Coronary artery (tissue), 2 donors: ENCODE measurements at regions not wholly inside any gene's neighbourhood (a gene's known extent, or its start where the extent isn't known, plus 50 kb on each side); places are given as distances from the start of the nearest gene placed in this dataset.

ENCODE experiments used
- DNase-seq: peaks from one replicate; pipeline ENCODE4 v3.0.0-alpha.2; 2017; ENCODE audit warnings: low spot score
- H3K27ac ChIP-seq, 2 donors: fragments of 200-600 bp; sonication (generic); one replicate each; pipeline ENCODE4 v1.5.1; 2016 to 2019
- H3K4me3 ChIP-seq: fragments of 200-600 bp; sonication (generic); 2 replicates; pipeline ENCODE4 v1.5.1; 2016; ENCODE audit warnings: mild to moderate bottlenecking, moderate library complexity
- TF ChIP-seq, protein P1 (sequence below): fragments of 200-600 bp; sonication (generic); IDR thresholded peaks from one replicate; pipeline ENCODE4 v1.5.1; 2019; ENCODE audit warnings: antibody characterized with exemption

DNA sequence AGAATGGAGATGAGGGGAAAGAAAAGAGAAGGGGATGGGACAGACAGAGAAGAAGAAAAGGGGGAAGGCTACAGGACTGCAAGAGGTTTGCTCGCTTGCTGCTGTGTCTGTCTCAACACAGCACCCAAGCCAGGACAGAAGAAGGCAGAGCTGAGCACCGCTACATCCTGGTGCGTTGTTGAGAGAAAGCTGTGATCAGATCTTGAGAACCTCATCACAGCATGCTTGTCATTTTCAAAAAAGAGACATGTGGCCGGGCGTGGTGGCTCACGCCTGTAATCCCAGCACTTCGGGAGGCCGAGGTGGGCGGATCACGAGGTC is 110.9 kb downstream of the NXNL2 start:
- no peak for DNase-seq
- no peak overlapping the region for H3K4me3 ChIP-seq
- TF ChIP-seq, protein P1, sequence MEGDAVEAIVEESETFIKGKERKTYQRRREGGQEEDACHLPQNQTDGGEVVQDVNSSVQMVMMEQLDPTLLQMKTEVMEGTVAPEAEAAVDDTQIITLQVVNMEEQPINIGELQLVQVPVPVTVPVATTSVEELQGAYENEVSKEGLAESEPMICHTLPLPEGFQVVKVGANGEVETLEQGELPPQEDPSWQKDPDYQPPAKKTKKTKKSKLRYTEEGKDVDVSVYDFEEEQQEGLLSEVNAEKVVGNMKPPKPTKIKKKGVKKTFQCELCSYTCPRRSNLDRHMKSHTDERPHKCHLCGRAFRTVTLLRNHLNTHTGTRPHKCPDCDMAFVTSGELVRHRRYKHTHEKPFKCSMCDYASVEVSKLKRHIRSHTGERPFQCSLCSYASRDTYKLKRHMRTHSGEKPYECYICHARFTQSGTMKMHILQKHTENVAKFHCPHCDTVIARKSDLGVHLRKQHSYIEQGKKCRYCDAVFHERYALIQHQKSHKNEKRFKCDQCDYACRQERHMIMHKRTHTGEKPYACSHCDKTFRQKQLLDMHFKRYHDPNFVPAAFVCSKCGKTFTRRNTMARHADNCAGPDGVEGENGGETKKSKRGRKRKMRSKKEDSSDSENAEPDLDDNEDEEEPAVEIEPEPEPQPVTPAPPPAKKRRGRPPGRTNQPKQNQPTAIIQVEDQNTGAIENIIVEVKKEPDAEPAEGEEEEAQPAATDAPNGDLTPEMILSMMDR: no peak
- peak overlapping the region in 1 of 2 donors; percentile 54 for H3K27ac ChIP-seq

DNA sequence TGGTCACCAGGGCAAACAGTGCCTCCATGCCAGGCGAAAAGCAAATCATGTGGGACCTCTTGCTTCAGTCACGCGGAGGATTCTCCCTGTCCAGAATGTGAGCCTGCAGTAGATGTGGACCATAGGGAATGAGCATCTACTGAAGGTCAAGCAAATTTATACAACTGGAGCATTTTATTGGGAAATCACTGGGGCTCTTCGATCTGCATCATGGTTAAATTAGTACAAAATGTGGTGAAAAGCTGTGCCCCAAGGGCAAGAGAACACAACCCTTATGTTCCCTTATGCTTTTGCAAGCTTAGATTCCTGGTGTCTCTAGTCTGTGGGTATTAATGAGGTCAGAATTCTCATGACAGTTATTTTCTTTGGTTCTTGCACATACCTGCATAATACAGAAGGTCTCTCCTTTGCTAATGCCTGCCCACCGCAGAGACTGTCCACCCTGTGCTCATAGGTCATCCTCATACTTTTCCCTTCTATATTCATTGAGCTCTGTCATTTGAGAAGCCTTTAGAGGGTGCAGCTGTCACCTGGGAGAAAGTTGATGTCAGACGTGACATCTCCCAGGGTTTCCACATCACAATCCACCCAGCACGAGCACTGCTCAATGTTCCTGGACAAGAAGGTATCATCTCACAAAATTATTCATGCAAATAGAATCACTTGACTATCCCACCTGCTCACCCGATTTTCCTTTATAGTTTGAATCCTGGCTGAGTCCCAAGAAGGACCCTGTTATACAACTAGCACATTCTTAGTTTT is 111.7 kb downstream of the NXNL2 start:
- TF ChIP-seq, protein P1: no peak
- Histone ChIP-seq H3K4me3 (no peak overlapping the region), H3K27ac (no peak overlapping the region)
- no peak for DNase-seq

DNA sequence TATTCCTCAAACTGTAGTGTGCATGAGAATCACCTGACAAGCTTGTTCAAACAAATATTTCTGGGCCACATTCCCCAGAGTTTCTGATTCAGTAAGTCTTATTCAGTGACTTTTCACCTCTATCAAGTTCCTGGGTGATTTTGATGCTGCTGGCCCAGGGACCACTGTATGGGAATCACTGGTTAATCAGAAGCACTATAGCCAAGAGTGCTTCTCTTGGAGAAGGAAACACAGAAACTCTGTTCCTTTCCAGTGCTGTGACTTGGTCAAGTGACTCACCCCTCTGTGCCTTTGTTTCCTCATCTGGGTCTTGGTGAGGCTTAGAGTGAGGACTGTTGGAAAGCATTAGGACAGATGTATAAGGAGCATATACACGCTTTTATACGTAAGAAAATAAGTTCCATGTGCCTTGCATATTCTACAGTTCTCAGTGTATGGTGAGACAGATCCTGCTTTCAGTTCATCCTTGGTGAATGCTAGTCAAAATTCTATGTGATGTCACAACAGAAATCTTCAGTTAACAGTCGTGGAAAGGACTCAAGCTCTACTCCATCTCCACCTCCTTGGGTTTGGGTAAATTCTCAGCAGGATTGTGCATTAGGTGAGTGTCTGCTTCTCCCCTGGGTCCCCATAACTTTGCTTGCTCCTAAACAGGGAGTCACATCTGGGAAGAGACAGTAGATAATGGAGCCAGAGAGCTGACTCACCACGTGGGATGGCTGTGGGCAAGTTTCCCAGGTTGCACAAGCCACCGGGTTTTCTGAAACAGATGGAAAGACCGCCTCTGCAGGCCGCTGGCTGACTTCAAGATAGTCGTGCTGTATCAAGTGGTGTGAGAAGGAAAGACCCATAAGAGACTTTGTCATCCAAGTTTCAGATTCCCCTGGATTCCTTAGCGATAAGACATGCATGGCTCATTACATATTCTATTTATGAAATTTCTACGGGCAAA is 117.0 kb downstream of the NXNL2 start:
- Histone ChIP-seq H3K4me3 (peak overlapping the region; percentile 36), H3K27ac (peak overlapping the region; percentile 73 to 86)
- DNase-seq: peak; percentile 94
- TF ChIP-seq, protein P1: no peak

DNA sequence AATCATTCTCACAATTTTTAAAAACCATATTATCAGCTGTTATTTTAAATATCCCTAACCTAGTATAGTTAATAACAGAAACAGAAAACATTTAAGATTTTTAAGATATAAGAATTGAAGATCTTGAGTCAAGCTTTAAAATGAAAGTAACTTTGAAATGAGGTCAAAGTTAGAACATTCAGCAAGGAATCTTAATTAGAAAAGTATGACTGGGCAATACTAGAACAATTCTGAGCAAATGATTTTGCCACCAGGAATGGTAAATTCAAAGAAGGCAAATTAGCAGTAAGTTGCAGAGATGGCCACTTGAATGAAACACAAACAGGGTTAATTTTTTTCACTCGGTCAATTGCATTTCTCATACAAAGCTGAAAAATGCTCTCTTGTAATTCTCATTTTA is 117.9 kb downstream of the NXNL2 start:
- no peak overlapping the region for H3K4me3 ChIP-seq
- no peak for DNase-seq
- TF ChIP-seq, protein P1: no peak
- peak overlapping the region; percentile 73 to 86 for H3K27ac ChIP-seq

DNA sequence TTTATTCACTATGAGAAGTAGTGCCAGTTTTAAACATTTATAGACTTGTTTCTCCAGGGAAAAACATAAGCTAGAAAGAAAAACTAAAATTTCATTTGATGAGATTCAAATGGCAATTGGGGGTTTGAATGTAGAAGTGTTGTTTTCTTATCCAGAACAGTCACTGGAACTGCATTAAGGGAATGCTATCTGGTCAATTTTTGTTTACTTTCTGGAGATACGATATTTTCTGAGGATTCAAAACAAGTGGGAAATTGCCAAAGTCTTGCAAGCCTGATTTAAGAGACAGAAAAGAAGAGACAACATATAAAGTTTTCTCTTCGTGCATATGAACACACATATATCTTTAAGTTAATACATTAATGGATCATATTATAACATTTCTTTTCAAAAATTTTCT is 118.4 kb downstream of the NXNL2 start:
- TF ChIP-seq, protein P1: no peak
- peak overlapping the region in 1 of 2 donors; percentile 73 for H3K27ac ChIP-seq
- no peak overlapping the region for H3K4me3 ChIP-seq
- DNase-seq: no peak

DNA sequence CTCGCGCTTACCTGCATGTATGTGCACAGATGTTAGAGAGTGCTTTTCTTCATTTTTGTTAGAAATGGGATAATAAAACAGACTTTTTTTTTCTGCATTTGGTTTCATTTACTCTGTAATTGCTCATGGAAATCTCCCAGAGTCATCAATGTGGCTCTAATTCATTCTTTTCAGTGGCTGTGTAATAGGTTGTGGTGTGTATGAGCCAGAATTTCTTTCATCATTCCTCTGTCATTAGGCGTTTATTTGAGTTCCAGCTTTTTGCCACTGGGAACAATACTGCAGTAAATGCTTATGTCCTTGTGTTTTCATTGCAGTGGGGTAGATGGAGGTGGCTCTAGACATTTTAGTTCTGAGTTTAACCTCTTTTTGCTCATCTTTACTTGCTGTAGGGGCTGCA is 118.9 kb downstream of the NXNL2 start:
- Histone ChIP-seq H3K27ac (peak overlapping the region in 1 of 2 donors; percentile 73), H3K4me3 (no peak overlapping the region)
- DNase-seq: no peak
- TF ChIP-seq, protein P1: no peak
